ENCODE measurements at regions not wholly inside any gene's neighbourhood (a gene's known extent, or its start where the extent isn't known, plus 50 kb on each side); places are given as distances from the start of the nearest gene placed in this dataset.

DNA sequence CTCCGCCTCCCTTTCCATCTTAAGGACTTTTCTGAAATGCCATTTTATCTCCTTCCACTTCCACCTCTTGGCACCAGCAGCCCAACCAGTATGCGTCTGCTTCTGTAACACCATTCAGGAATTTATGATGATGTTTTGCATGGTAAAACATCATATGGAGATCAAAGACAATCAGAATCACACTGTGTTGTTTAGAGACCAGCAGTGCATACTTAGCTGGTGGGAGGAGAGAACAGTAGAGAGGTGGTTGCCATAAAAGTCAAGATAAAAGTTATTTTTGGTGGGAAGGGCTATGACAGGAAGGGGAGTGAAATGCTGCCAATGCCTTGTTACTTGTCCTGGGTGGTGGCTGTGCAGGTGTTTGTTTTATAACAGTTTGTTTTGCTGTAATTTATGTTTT lies 268.0 kb downstream of the OPA1 start:
- no peak for TF ChIP-seq POLR2A (IDR thresholded peaks at IDR 0.05)
- TF ChIP-seq, protein P1, sequence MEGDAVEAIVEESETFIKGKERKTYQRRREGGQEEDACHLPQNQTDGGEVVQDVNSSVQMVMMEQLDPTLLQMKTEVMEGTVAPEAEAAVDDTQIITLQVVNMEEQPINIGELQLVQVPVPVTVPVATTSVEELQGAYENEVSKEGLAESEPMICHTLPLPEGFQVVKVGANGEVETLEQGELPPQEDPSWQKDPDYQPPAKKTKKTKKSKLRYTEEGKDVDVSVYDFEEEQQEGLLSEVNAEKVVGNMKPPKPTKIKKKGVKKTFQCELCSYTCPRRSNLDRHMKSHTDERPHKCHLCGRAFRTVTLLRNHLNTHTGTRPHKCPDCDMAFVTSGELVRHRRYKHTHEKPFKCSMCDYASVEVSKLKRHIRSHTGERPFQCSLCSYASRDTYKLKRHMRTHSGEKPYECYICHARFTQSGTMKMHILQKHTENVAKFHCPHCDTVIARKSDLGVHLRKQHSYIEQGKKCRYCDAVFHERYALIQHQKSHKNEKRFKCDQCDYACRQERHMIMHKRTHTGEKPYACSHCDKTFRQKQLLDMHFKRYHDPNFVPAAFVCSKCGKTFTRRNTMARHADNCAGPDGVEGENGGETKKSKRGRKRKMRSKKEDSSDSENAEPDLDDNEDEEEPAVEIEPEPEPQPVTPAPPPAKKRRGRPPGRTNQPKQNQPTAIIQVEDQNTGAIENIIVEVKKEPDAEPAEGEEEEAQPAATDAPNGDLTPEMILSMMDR (IDR thresholded peaks at IDR 0.05): no peak

Measured in suprapubic skin (tissue), 3 donors.